ENCODE measurements at regions not wholly inside any gene's neighbourhood (a gene's known extent, or its start where the extent isn't known, plus 50 kb on each side); places are given as distances from the start of the nearest gene placed in this dataset.
"Not testable (repeated sequence)": the region's sequence is repeated elsewhere in the genome, so short reads cannot be mapped to it uniquely, and the experiment has no call there.

DNA sequence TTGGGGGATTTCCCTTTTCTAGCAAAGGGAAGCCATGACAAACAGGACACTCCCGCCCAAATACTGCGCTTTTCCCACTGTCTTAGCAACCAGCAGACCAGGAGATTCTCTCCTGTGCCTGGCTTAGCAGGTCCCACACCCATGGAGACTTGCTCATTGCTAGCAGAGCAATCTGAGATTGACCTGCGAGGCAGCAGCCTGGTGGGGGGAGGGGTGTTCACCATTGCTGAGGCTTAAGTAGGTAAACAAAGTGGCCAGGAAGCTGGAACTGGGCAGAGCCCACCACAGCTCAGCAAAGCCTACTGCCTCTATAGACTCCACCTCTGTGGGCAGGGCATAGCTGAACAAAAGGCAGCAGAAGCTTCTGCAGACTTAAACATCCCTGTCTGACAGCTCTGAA, 279.2 kb downstream of the DEPDC1B start:
- not testable (repeated sequence) for TF ChIP-seq CTCF, POLR2A (IDR thresholded peaks at IDR 0.05)
